ENCODE measurements at regions not wholly inside any gene's neighbourhood (a gene's known extent, or its start where the extent isn't known, plus 50 kb on each side); places are given as distances from the start of the nearest gene placed in this dataset.

- H3K4me3 ChIP-seq (replicated peaks; ENCODE audit: low read depth, low read length), result no peak overlapping the region
- no peak for DNase-seq (ENCODE audit: extremely low read depth, low read depth)
- peak; percentile 74 for TF ChIP-seq CTCF (IDR thresholded peaks at IDR 0.05; ENCODE audit: low read depth, low read length, missing control alignments)
Observed at GRCh38 chr14:65961004-65961403, 525.2 kb upstream of the CCDC196 start.

GRCh38 chr14:65962952-65963351 lies 523.2 kb upstream of the CCDC196 start:
- DNase-seq (ENCODE audit: extremely low read depth, low read depth), result no peak
- H3K4me3 ChIP-seq (replicated peaks; ENCODE audit: low read depth, low read length), result no peak overlapping the region
- TF ChIP-seq CTCF (IDR thresholded peaks at IDR 0.05; ENCODE audit: low read depth, low read length, missing control alignments), result no peak

GRCh38 chr14:65964366-65964765 lies 521.8 kb upstream of the CCDC196 start:
- TF ChIP-seq CTCF (IDR thresholded peaks at IDR 0.05; ENCODE audit: low read depth, low read length, missing control alignments), result no peak
- H3K4me3 ChIP-seq (replicated peaks; ENCODE audit: low read depth, low read length), result no peak overlapping the region
- no peak for DNase-seq (ENCODE audit: extremely low read depth, low read depth)

GRCh38 chr14:65966188-65966587 lies 520.0 kb upstream of the CCDC196 start:
- DNase-seq (ENCODE audit: extremely low read depth, low read depth), result no peak
- H3K4me3 ChIP-seq (replicated peaks; ENCODE audit: low read depth, low read length), result no peak overlapping the region
- TF ChIP-seq CTCF (IDR thresholded peaks at IDR 0.05; ENCODE audit: low read depth, low read length, missing control alignments), result no peak

- no peak for TF ChIP-seq CTCF (IDR thresholded peaks at IDR 0.05; ENCODE audit: low read depth, low read length, missing control alignments)
- no peak overlapping the region for H3K4me3 ChIP-seq (replicated peaks; ENCODE audit: low read depth, low read length)
- no peak for DNase-seq (ENCODE audit: extremely low read depth, low read depth)
Observed at GRCh38 chr14:65972346-65972870, 513.8 kb upstream of the CCDC196 start.

- H3K4me3 ChIP-seq (replicated peaks; ENCODE audit: low read depth, low read length), result no peak overlapping the region
- TF ChIP-seq CTCF (IDR thresholded peaks at IDR 0.05; ENCODE audit: low read depth, low read length, missing control alignments), result no peak
- no peak for DNase-seq (ENCODE audit: extremely low read depth, low read depth)
Observed at GRCh38 chr14:65972891-65973290, 513.3 kb upstream of the CCDC196 start.

- no peak overlapping the region for H3K4me3 ChIP-seq (replicated peaks; ENCODE audit: low read depth, low read length)
- no peak for DNase-seq (ENCODE audit: extremely low read depth, low read depth)
- no peak for TF ChIP-seq CTCF (IDR thresholded peaks at IDR 0.05; ENCODE audit: low read depth, low read length, missing control alignments)
Observed at GRCh38 chr14:65975865-65976264, 510.3 kb upstream of the CCDC196 start.

Measured in HFF-Myc (cell line).